GM23338 (cell line): ENCODE measurements at regions not wholly inside any gene's neighbourhood (a gene's known extent, or its start where the extent isn't known, plus 50 kb on each side); places are given as distances from the start of the nearest gene placed in this dataset.

Experiments
- CREB1 ChIP-seq: fragments of 250-450 bp; sonication (Bioruptor Pico); IDR thresholded peaks from 2 replicates; pipeline ENCODE4 v1.5.0; 2020; ENCODE audit warnings: low read depth, mild to moderate bottlenecking, moderate library complexity
- EZH2 ChIP-seq: fragments of 200-600 bp; sonication (generic); IDR thresholded peaks from one replicate; pipeline ENCODE4 v1.8.0; 2017; ENCODE audit warnings: antibody characterized with exemption, mild to moderate bottlenecking, low read depth; ENCODE audit not compliant: unreplicated experiment
- EZH2phosphoT487 ChIP-seq: fragments of 200-600 bp; sonication (generic); IDR thresholded peaks from one replicate; pipeline ENCODE4 v1.8.1; 2018; ENCODE audit warnings: antibody characterized with exemption; ENCODE audit not compliant: unreplicated experiment
- JUNB ChIP-seq: IDR thresholded peaks from one replicate; pipeline ENCODE4 v1.6.1; 2016; ENCODE audit warnings: antibody characterized with exemption; ENCODE audit not compliant: unreplicated experiment
- NANOG ChIP-seq: IDR thresholded peaks from 2 replicates; pipeline ENCODE4 v1.6.1; 2016; ENCODE audit warnings: antibody characterized with exemption, borderline replicate concordance
- POLR2AphosphoS5 ChIP-seq: IDR thresholded peaks from 2 replicates; pipeline ENCODE4 v1.6.1; 2016; ENCODE audit warnings: antibody characterized with exemption, low read depth
- STAT1 ChIP-seq: IDR thresholded peaks from one replicate; pipeline ENCODE4 v1.6.1; 2016; ENCODE audit warnings: antibody characterized with exemption; ENCODE audit not compliant: unreplicated experiment
- ZNF114 ChIP-seq: fragments of 250-450 bp; sonication (Bioruptor Pico); IDR thresholded peaks from 2 replicates; pipeline ENCODE4 v1.5.0; 2020; ENCODE audit warnings: mild to moderate bottlenecking, moderate library complexity
- ZNF331 ChIP-seq: fragments of 250-450 bp; sonication (Bioruptor Pico); IDR thresholded peaks from 2 replicates; pipeline ENCODE4 v1.5.0; 2020; ENCODE audit warnings: low read depth, mild to moderate bottlenecking, moderate library complexity
- ZNF462 ChIP-seq: fragments of 250-450 bp; sonication (Bioruptor Pico); IDR thresholded peaks from 2 replicates; pipeline ENCODE4 v1.5.0; 2020; ENCODE audit warnings: mild to moderate bottlenecking, moderate library complexity
- TF ChIP-seq, protein P1 (sequence below), 2 experiments: fragments of 200-600 bp in 1 of 2; sonication (generic) in 1 of 2; conservative IDR thresholded peaks; 2 replicates each; pipeline versions ENCODE4 v1.5.1 to v1.6.1; 2016 to 2017; ENCODE audit warnings: antibody characterized with exemption in 2 of 2, low read depth in 2 of 2, mild to moderate bottlenecking in 2 of 2, moderate library complexity in 1 of 2
- TF ChIP-seq, protein P2 (sequence below): IDR thresholded peaks from one replicate; pipeline ENCODE4 v1.6.1; 2018; ENCODE audit warnings: antibody characterized with exemption; ENCODE audit not compliant: unreplicated experiment
- TF ChIP-seq, protein P3 (sequence below): IDR thresholded peaks from 2 replicates; pipeline ENCODE4 v1.6.1; 2016; ENCODE audit warnings: antibody characterized with exemption

- TF ChIP-seq, protein P1, sequence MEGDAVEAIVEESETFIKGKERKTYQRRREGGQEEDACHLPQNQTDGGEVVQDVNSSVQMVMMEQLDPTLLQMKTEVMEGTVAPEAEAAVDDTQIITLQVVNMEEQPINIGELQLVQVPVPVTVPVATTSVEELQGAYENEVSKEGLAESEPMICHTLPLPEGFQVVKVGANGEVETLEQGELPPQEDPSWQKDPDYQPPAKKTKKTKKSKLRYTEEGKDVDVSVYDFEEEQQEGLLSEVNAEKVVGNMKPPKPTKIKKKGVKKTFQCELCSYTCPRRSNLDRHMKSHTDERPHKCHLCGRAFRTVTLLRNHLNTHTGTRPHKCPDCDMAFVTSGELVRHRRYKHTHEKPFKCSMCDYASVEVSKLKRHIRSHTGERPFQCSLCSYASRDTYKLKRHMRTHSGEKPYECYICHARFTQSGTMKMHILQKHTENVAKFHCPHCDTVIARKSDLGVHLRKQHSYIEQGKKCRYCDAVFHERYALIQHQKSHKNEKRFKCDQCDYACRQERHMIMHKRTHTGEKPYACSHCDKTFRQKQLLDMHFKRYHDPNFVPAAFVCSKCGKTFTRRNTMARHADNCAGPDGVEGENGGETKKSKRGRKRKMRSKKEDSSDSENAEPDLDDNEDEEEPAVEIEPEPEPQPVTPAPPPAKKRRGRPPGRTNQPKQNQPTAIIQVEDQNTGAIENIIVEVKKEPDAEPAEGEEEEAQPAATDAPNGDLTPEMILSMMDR (conservative IDR thresholded peaks at IDR 0.05; ENCODE audit: low read depth in 2 of 2) = no peak
- TF ChIP-seq EZH2 (no peak), EZH2phosphoT487 (no peak), CREB1 (CRISPR knock-in tag) (no peak), JUNB (no peak), STAT1 (no peak), POLR2AphosphoS5 (no peak), NANOG (no peak), ZNF462 (CRISPR knock-in tag) (no peak), ZNF114 (CRISPR knock-in tag) (no peak), ZNF331 (CRISPR knock-in tag) (no peak)
- TF ChIP-seq, protein P2, sequence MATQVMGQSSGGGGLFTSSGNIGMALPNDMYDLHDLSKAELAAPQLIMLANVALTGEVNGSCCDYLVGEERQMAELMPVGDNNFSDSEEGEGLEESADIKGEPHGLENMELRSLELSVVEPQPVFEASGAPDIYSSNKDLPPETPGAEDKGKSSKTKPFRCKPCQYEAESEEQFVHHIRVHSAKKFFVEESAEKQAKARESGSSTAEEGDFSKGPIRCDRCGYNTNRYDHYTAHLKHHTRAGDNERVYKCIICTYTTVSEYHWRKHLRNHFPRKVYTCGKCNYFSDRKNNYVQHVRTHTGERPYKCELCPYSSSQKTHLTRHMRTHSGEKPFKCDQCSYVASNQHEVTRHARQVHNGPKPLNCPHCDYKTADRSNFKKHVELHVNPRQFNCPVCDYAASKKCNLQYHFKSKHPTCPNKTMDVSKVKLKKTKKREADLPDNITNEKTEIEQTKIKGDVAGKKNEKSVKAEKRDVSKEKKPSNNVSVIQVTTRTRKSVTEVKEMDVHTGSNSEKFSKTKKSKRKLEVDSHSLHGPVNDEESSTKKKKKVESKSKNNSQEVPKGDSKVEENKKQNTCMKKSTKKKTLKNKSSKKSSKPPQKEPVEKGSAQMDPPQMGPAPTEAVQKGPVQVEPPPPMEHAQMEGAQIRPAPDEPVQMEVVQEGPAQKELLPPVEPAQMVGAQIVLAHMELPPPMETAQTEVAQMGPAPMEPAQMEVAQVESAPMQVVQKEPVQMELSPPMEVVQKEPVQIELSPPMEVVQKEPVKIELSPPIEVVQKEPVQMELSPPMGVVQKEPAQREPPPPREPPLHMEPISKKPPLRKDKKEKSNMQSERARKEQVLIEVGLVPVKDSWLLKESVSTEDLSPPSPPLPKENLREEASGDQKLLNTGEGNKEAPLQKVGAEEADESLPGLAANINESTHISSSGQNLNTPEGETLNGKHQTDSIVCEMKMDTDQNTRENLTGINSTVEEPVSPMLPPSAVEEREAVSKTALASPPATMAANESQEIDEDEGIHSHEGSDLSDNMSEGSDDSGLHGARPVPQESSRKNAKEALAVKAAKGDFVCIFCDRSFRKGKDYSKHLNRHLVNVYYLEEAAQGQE = no peak
- TF ChIP-seq, protein P3, sequence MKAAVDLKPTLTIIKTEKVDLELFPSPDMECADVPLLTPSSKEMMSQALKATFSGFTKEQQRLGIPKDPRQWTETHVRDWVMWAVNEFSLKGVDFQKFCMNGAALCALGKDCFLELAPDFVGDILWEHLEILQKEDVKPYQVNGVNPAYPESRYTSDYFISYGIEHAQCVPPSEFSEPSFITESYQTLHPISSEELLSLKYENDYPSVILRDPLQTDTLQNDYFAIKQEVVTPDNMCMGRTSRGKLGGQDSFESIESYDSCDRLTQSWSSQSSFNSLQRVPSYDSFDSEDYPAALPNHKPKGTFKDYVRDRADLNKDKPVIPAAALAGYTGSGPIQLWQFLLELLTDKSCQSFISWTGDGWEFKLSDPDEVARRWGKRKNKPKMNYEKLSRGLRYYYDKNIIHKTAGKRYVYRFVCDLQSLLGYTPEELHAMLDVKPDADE = no peak
Measured at GRCh38 chr2:129759472-129760010, 219.9 kb upstream of the RAB6C start.
